Rectal smooth muscle tissue (tissue), 1 donor: ENCODE measurements at regions not wholly inside any gene's neighbourhood (a gene's known extent, or its start where the extent isn't known, plus 50 kb on each side); places are given as distances from the start of the nearest gene placed in this dataset.

Experiments
- H3K27ac ChIP-seq: one replicate; pipeline ENCODE4 v1.7.0; 2013; ENCODE audit warnings: low read depth, low read length, inconsistent platforms
- H3K27me3 ChIP-seq: one replicate; pipeline ENCODE4 v1.7.0; 2013; ENCODE audit warnings: low read length; ENCODE audit not compliant: control insufficient read depth, insufficient read depth
- H3K36me3 ChIP-seq: one replicate; pipeline ENCODE4 v1.7.0; 2013; ENCODE audit warnings: low read length; ENCODE audit not compliant: control insufficient read depth, insufficient read depth
- H3K4me1 ChIP-seq: one replicate; pipeline ENCODE4 v1.7.0; 2013; ENCODE audit warnings: low read length; ENCODE audit not compliant: control insufficient read depth, insufficient read depth
- H3K4me3 ChIP-seq: one replicate; pipeline ENCODE4 v1.7.0; 2013; ENCODE audit warnings: low read length
- H3K9ac ChIP-seq: one replicate; pipeline ENCODE4 v1.7.0; 2013; ENCODE audit warnings: low read length

DNA sequence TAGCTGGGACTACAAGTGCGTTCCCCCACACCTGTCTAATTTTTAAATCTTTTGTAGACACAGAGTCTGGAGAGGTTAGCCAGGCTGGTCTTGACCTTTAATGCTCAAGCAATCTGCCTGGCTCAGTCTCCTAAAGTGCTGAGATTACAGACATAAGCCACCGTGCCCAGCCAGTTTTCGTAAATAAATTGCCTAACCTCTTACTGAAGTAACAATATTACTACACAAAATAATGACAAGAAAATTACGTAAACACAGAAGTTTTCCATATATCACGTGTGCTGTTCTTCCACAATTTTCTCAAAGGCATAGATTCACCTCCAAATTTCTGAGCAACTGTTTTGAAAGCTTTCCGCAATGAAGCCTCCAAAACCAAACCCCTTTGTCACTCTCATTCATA is 58.1 kb upstream of the PROK2 start:
- no peak overlapping the region for H3K9ac ChIP-seq
- no peaks in the 10 kb centered on the region for H3K27me3 ChIP-seq
- H3K4me3 ChIP-seq, result no peak overlapping the region
- H3K36me3 ChIP-seq, result no peaks in the 10 kb centered on the region
- H3K4me1 ChIP-seq, result no peaks in the 10 kb centered on the region
- no peak overlapping the region for H3K27ac ChIP-seq

DNA sequence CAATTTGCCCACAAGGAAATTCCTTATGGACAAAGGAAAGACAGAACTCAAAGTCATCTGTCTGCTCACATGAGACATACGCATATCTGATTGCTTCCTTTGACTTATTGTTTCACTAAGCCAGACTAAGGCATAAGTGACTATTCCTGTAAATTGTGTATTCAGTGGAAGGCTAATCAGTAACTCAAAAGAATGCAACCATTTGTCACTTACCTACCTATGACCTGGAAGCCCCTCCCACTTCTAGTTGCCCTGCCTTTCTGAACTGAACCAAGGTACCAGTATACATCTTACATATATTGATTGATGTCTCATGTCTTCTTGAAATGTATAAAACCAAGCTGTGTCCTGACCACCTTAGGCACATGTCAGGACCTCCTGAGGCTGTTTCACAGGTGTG is 53.5 kb upstream of the PROK2 start:
- H3K36me3 ChIP-seq, result no peaks in the 10 kb centered on the region
- H3K9ac ChIP-seq, result no peak overlapping the region
- H3K4me3 ChIP-seq, result no peak overlapping the region
- no peaks in the 10 kb centered on the region for H3K4me1 ChIP-seq
- H3K27me3 ChIP-seq, result no peaks in the 10 kb centered on the region
- no peak overlapping the region for H3K27ac ChIP-seq
